Stomach (tissue), 8 donors: ENCODE measurements at regions not wholly inside any gene's neighbourhood (a gene's known extent, or its start where the extent isn't known, plus 50 kb on each side); places are given as distances from the start of the nearest gene placed in this dataset.
A peak's percentile ranks its signal among the peaks of the same experiment; 100 is the strongest.

Experiments
- DNase-seq, 2 donors: peaks; one replicate each; pipeline versions ENCODE4 v3.0.0 to v3.0.0-alpha.2; 2013 to 2019
- H3K27ac ChIP-seq, 5 donors: fragments of 200-600 bp in 4 of 5; sonication (generic) in 4 of 5; one replicate each; pipeline ENCODE4 v1.5.1; 2013 to 2019; ENCODE audit warnings: mild to moderate bottlenecking in 1 of 5, moderate library complexity in 1 of 5
- H3K27me3 ChIP-seq, 3 donors: fragments of 200-600 bp; sonication (generic); one replicate each; pipeline ENCODE4 v1.5.1; 2017 to 2019; ENCODE audit warnings: mixed run types in 1 of 3
- H3K36me3 ChIP-seq, 4 donors: fragments of 200-600 bp; sonication (generic); 1 replicate in 3 of 4; 2 replicates in 1 of 4; pipeline ENCODE4 v1.5.1; 2016 to 2019
- H3K4me1 ChIP-seq, 4 donors: fragments of 200-600 bp; sonication (generic); one replicate each; pipeline ENCODE4 v1.5.1; 2016 to 2019
- H3K4me3 ChIP-seq, 4 donors: fragments of 200-600 bp; sonication (generic) in 3 of 4; one replicate each; pipeline ENCODE4 v1.5.1; 2016 to 2019; ENCODE audit warnings: mild to moderate bottlenecking in 1 of 4
- H3K9me3 ChIP-seq, 4 donors: fragments of 200-600 bp; sonication (generic); one replicate each; pipeline ENCODE4 v1.5.1; 2016 to 2019
- EP300 ChIP-seq: sonication (generic); formaldehyde crosslinking; IDR thresholded peaks from one replicate; pipeline ENCODE4 v1.6.1; 2017; ENCODE audit warnings: antibody characterized with exemption
- POLR2A ChIP-seq, 4 donors: fragments of 450-650 bp; IDR thresholded peaks; one replicate each; pipeline ENCODE4 v1.6.1; 2016; ENCODE audit warnings: antibody characterized with exemption in 4 of 4, control low read depth in 2 of 4, mild to moderate bottlenecking in 1 of 4, moderate library complexity in 1 of 4
- POLR2AphosphoS5 ChIP-seq, 3 donors: sonication (generic); formaldehyde crosslinking; IDR thresholded peaks; one replicate each; pipeline ENCODE4 v1.6.1; 2016; ENCODE audit warnings: antibody characterized with exemption in 3 of 3
- WGBS, 5 donors: extraction: QIAGEN DNeasy Blood & Tissue Kit in 3 of 5; methylation state at CpG; one replicate each; pipeline versions ENCODE4 v1.1.5 to v1.1.7; 2013 to 2018; 5-methylcytosine and 5-hydroxymethylcytosine counted together
- intact Hi-C: fragments of 100-400 bp; cut with DNase I; formaldehyde crosslinking; loops from one replicate; pipeline ENCODE4 v1.15.1; 2023; ENCODE audit warnings: low total_unique reads
- TF ChIP-seq, protein P1 (sequence below), 7 experiments: fragments of 450-650 bp in 4 of 7; fragments of 200-600 bp in 3 of 7; sonication (generic) in 3 of 7; IDR thresholded peaks; one replicate each; pipeline ENCODE4 v1.5.1; 2016 to 2019; ENCODE audit warnings: antibody characterized with exemption in 7 of 7, control low read depth in 2 of 7, mild to moderate bottlenecking in 1 of 7
- donor health status: healthy with polysubstance abuse.
- donor health status: Bipolar disorder and iron deficiency.
- donor health status: healthy.

DNA sequence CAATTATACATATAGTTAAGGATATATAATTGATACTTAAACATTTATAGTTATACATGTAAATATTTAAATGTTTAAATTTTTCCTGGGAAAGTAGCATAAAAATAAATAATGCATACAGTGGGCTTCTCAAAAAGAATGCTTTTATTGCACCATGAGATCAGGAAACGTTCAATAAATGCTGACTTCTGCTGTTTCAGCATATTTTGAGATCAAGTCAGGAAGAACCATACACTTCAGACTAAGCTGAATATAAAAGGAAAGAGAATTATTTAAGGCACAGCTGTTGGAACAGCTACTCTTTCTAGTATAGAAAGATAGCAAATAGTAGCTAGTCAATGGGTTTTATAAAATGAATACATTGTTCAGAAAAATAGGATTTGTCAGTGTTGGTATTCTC is 1462.3 kb upstream of the CADM2 start:
- WGBS, 5 donors, result 19 to 41% (median 33%) methylated on average over 1 of the region's 1 CpG
- intact Hi-C loops, result no loop called here
- H3K4me1 ChIP-seq, result no peaks in the 10 kb centered on the region
- no peak overlapping the region for H3K4me3 ChIP-seq
- H3K9me3 ChIP-seq, result peaks cover 0 to 3% (median 0%) of the 10 kb centered on the region in 4 donors
- DNase-seq, result no peak
- no peaks in the 10 kb centered on the region for H3K27me3 ChIP-seq
- no peak overlapping the region for H3K27ac ChIP-seq
- TF ChIP-seq, protein P1, sequence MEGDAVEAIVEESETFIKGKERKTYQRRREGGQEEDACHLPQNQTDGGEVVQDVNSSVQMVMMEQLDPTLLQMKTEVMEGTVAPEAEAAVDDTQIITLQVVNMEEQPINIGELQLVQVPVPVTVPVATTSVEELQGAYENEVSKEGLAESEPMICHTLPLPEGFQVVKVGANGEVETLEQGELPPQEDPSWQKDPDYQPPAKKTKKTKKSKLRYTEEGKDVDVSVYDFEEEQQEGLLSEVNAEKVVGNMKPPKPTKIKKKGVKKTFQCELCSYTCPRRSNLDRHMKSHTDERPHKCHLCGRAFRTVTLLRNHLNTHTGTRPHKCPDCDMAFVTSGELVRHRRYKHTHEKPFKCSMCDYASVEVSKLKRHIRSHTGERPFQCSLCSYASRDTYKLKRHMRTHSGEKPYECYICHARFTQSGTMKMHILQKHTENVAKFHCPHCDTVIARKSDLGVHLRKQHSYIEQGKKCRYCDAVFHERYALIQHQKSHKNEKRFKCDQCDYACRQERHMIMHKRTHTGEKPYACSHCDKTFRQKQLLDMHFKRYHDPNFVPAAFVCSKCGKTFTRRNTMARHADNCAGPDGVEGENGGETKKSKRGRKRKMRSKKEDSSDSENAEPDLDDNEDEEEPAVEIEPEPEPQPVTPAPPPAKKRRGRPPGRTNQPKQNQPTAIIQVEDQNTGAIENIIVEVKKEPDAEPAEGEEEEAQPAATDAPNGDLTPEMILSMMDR (IDR thresholded peaks at IDR 0.05), result no peak
- TF ChIP-seq POLR2AphosphoS5 (IDR thresholded peaks at IDR 0.05) (no peak), POLR2A (IDR thresholded peaks at IDR 0.05) (no peak), EP300 (no peak)
- H3K36me3 ChIP-seq, result no peaks in the 10 kb centered on the region

DNA sequence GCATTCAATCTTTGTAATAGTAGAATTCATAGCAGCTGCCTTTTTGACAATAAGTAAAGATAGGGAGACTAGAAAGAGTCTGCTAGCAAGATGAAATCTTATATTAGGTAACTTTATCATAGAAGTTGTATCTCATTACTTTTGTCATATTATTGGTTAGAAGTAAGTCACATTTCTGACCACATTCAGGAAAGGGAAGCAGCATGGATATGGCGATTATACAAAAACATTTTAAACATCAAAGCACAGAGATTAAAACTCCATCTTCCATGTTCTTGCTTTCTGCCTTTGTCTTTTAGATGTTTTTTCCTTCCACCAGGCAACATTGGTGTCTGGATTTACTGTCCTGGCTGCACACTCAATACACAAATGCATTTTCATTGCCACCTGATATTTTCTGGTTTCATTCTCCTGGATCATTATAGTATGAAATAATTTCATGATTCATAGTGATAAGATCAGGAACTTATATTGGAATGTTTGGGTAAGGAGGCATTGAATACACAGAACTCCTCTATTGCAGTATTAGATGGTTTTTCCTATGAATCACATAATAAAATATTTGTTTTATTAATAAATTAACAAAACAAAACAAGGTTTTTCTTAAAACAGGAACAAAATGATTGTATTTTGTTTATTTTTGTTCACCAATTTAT is 1460.3 kb upstream of the CADM2 start:
- intact Hi-C loops, result no loop called here
- Histone ChIP-seq H3K27ac (no peak overlapping the region), H3K27me3 (no peaks in the 10 kb centered on the region), H3K4me3 (no peak overlapping the region), H3K9me3 (peaks cover 0 to 21% (median 1%) of the 10 kb centered on the region in 4 donors), H3K36me3 (no peaks in the 10 kb centered on the region), H3K4me1 (no peaks in the 10 kb centered on the region)
- DNase-seq, result no peak
- WGBS, 5 donors, result 60 to 76% (median 65%) methylated on average over 1 of the region's 1 CpG
- TF ChIP-seq POLR2AphosphoS5 (IDR thresholded peaks at IDR 0.05) (no peak), POLR2A (IDR thresholded peaks at IDR 0.05) (no peak), EP300 (no peak)
- TF ChIP-seq, protein P1 (IDR thresholded peaks at IDR 0.05), result no peak

DNA sequence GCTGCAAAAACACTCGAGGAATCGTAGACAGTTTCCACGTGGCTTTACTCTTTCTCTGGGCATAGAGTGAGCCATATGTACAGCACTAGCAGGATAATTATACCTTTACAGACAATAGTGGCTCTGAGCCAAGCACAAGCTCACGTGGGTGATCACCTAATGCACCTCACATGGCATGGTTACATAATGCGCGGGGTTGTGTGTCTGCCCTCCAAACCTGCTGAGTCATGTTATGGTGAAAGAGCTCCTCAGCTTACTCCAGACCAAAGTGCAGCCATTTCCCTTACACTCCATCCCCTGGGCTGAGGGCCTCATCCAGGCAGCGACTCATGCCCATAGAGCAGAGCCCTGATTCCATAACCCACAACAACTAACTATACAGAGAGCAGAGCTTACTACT is 1458.4 kb upstream of the CADM2 start:
- DNase-seq, result peak in 1 of 2 donors; percentile 22
- no peaks in the 10 kb centered on the region for H3K27me3 ChIP-seq
- H3K27ac ChIP-seq, result no peak overlapping the region
- no peaks in the 10 kb centered on the region for H3K36me3 ChIP-seq
- intact Hi-C loops, result no loop called here
- no peak overlapping the region for H3K4me3 ChIP-seq
- 73 to 80% (median 78%) methylated on average over 7 of the region's 7 CpGs for WGBS, 5 donors
- TF ChIP-seq, protein P1 (IDR thresholded peaks at IDR 0.05), result no peak
- no peak for TF ChIP-seq POLR2AphosphoS5 (IDR thresholded peaks at IDR 0.05)
- TF ChIP-seq EP300, result no peak
- TF ChIP-seq POLR2A (IDR thresholded peaks at IDR 0.05), result no peak
- H3K9me3 ChIP-seq, result peaks cover 0 to 33% (median 2%) of the 10 kb centered on the region in 4 donors
- no peaks in the 10 kb centered on the region for H3K4me1 ChIP-seq

DNA sequence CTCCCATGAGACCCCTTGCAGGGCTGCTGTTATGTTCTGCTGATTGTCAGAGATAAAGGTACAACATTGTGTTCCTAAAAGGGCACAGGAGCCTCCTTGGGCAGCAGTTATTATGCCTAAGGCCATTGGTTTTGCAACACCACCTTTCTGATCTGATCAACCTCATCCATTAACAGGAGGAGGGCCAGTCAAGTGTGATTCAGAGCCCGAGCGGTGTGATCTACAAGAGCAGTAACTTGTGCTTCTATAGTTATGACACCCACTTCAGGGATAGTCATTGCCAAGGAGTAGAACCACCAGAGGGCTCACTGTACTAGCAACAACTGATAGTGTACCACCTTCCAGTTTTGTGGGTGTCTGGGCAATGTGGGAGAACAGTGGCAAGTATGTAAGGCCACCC is 1457.9 kb upstream of the CADM2 start:
- TF ChIP-seq EP300, result no peak
- TF ChIP-seq POLR2A (IDR thresholded peaks at IDR 0.05), result no peak
- TF ChIP-seq, protein P1 (IDR thresholded peaks at IDR 0.05), result no peak
- no peak for TF ChIP-seq POLR2AphosphoS5 (IDR thresholded peaks at IDR 0.05)
- intact Hi-C loops, result no loop called here
- H3K27me3 ChIP-seq, result no peaks in the 10 kb centered on the region
- H3K27ac ChIP-seq, result no peak overlapping the region
- 34 to 87% (median 52%) methylated on average over 2 of the region's 2 CpGs for WGBS, 5 donors
- H3K9me3 ChIP-seq, result peaks cover 0 to 33% (median 2%) of the 10 kb centered on the region in 4 donors
- no peak overlapping the region for H3K4me3 ChIP-seq
- DNase-seq, result no peak
- no peaks in the 10 kb centered on the region for H3K36me3 ChIP-seq
- H3K4me1 ChIP-seq, result no peaks in the 10 kb centered on the region
